Panc1 (cell line): ENCODE measurements at regions not wholly inside any gene's neighbourhood (a gene's known extent, or its start where the extent isn't known, plus 50 kb on each side); places are given as distances from the start of the nearest gene placed in this dataset.

Source experiments
- ATAC-seq: fragments of 200-7000 bp; cut with Tn5 transposase; 2 replicates; pipeline ENCODE4 v1.9.1; 2020; ENCODE audit warnings: mild to moderate bottlenecking, moderate library complexity
- BruUV-seq: library from RNA; stranded (reverse); fragments of 400-500 nt; replicated peaks from 2 replicates; lab custom pipeline; 2021; lab: Mats Ljungman, UMichigan
- CTCF ChIA-PET: fragments of 300-600 bp; sonication (Branson Sonifier 250); formaldehyde crosslinking; loops from one replicate; lab custom pipeline; 2022; ENCODE audit warnings: antibody characterized with exemption; lab: Charles Lee
- POLR2A ChIA-PET: fragments of 300-600 bp; sonication (Branson Sonifier 250); formaldehyde crosslinking; loops from one replicate; lab custom pipeline; 2022; ENCODE audit warnings: antibody characterized with exemption; lab: Charles Lee
- DNase-seq: peaks from one replicate; pipeline ENCODE4 v3.0.0-alpha.2; 2010; ENCODE audit warnings: low read depth, low spot score
- H3K27ac ChIP-seq: 2 replicates; pipeline ENCODE4 v1.5.1; 2011; ENCODE audit warnings: mild to moderate bottlenecking, low read length, inconsistent platforms
- H3K27me3 ChIP-seq: fragments of 200-500 bp; sonication (Bioruptor generic); 2 replicates; pipeline ENCODE4 v1.6.0; 2014; ENCODE audit warnings: low read length, inconsistent platforms; ENCODE audit not compliant: control insufficient read depth, insufficient read depth
- H3K36me3 ChIP-seq: fragments of 200-500 bp; sonication (Bioruptor generic); 2 replicates; pipeline ENCODE4 v1.5.1; 2014; ENCODE audit warnings: inconsistent platforms, mild to moderate bottlenecking, low read length, moderate library complexity; ENCODE audit not compliant: control insufficient read depth, insufficient read depth
- H3K4me1 ChIP-seq: 2 replicates; pipeline ENCODE4 v1.5.1; 2011; ENCODE audit warnings: inconsistent platforms, mild to moderate bottlenecking, low read length, moderate library complexity; ENCODE audit not compliant: control insufficient read depth, insufficient read depth
- H3K4me3 ChIP-seq, 2 experiments: 2 replicates each; pipeline ENCODE4 v1.5.1; 2011 to 2012; ENCODE audit warnings: low read depth in 2 of 2, low read length in 2 of 2, mild to moderate bottlenecking in 2 of 2, inconsistent platforms in 1 of 2, moderate library complexity in 1 of 2
- H3K9me3 ChIP-seq: fragments of 200-500 bp; sonication (Bioruptor generic); 2 replicates; pipeline ENCODE4 v1.5.1; 2014; ENCODE audit warnings: low read depth, mild to moderate bottlenecking, inconsistent platforms, low read length, moderate library complexity; ENCODE audit not compliant: control insufficient read depth, insufficient read depth
- POLR2AphosphoS5 ChIP-seq: IDR thresholded peaks from 2 replicates; pipeline ENCODE4 v1.6.1; 2012; ENCODE audit warnings: mild to moderate bottlenecking, low read depth, low read length, moderate library complexity
- SIN3A ChIP-seq: IDR thresholded peaks from 2 replicates; pipeline ENCODE4 v1.6.1; 2012; ENCODE audit warnings: low read depth, mild to moderate bottlenecking, low read length, moderate library complexity, borderline replicate concordance; ENCODE audit not compliant: insufficient read depth
- TCF7L2 ChIP-seq: IDR thresholded peaks from 2 replicates; pipeline ENCODE4 v1.6.1; 2011; ENCODE audit warnings: mild to moderate bottlenecking, low read depth, low read length, inconsistent platforms
- in situ Hi-C: cut with HindIII; loops from 2 replicates; pipeline ENCODE4 v1.10.0; 2016; ENCODE audit warnings: low sequenced_read_pairs, low pct_unique_long_range_greater_than_20kb
- intact Hi-C: fragments of 100-400 bp; cut with micrococcal nuclease; formaldehyde crosslinking; loops from one replicate; pipeline ENCODE4 v1.10.0; 2022; ENCODE audit not compliant: unreplicated experiment
- TF ChIP-seq, protein P1 (sequence below): fragments of 450-650 bp; IDR thresholded peaks from 2 replicates; pipeline ENCODE4 v1.5.1; 2017; ENCODE audit warnings: mild to moderate bottlenecking
- TF ChIP-seq, protein P2 (sequence below), 2 experiments: IDR thresholded peaks; 2 replicates each; pipeline ENCODE4 v1.6.1; 2011 to 2012; ENCODE audit warnings: low read depth in 2 of 2, control low read depth in 1 of 2, low read length in 1 of 2, mild to moderate bottlenecking in 1 of 2, moderate library complexity in 1 of 2; ENCODE audit not compliant: insufficient read depth in 1 of 2

DNA sequence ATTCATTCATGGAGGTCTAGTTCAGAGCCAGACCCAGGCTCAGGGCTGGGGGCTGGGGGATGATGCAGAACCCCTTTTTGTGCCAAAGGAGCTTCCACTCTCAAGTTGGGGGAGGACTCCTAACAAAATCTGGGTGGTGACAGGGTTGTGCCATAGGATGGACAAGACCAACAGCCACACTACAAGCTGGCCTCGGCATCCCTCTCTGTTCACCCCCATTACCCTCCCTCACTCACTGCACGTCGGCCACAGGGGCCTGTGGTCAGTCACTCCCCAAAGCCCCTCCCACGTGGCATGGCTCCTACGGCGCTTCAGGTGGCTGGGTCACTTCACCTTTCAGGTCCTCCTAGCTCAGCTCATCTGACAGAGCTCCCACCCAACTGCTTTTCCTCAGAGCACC is 348.7 kb upstream of the ZMIZ1 start:
- H3K4me1 ChIP-seq: no peaks in the 10 kb centered on the region
- H3K36me3 ChIP-seq: no peaks in the 10 kb centered on the region
- peaks cover 23% of the 10 kb centered on the region for H3K27me3 ChIP-seq
- TF ChIP-seq SIN3A (no peak), TCF7L2 (no peak), POLR2AphosphoS5 (no peak)
- TF ChIP-seq, protein P1, sequence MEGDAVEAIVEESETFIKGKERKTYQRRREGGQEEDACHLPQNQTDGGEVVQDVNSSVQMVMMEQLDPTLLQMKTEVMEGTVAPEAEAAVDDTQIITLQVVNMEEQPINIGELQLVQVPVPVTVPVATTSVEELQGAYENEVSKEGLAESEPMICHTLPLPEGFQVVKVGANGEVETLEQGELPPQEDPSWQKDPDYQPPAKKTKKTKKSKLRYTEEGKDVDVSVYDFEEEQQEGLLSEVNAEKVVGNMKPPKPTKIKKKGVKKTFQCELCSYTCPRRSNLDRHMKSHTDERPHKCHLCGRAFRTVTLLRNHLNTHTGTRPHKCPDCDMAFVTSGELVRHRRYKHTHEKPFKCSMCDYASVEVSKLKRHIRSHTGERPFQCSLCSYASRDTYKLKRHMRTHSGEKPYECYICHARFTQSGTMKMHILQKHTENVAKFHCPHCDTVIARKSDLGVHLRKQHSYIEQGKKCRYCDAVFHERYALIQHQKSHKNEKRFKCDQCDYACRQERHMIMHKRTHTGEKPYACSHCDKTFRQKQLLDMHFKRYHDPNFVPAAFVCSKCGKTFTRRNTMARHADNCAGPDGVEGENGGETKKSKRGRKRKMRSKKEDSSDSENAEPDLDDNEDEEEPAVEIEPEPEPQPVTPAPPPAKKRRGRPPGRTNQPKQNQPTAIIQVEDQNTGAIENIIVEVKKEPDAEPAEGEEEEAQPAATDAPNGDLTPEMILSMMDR: no peak
- TF ChIP-seq, protein P2, sequence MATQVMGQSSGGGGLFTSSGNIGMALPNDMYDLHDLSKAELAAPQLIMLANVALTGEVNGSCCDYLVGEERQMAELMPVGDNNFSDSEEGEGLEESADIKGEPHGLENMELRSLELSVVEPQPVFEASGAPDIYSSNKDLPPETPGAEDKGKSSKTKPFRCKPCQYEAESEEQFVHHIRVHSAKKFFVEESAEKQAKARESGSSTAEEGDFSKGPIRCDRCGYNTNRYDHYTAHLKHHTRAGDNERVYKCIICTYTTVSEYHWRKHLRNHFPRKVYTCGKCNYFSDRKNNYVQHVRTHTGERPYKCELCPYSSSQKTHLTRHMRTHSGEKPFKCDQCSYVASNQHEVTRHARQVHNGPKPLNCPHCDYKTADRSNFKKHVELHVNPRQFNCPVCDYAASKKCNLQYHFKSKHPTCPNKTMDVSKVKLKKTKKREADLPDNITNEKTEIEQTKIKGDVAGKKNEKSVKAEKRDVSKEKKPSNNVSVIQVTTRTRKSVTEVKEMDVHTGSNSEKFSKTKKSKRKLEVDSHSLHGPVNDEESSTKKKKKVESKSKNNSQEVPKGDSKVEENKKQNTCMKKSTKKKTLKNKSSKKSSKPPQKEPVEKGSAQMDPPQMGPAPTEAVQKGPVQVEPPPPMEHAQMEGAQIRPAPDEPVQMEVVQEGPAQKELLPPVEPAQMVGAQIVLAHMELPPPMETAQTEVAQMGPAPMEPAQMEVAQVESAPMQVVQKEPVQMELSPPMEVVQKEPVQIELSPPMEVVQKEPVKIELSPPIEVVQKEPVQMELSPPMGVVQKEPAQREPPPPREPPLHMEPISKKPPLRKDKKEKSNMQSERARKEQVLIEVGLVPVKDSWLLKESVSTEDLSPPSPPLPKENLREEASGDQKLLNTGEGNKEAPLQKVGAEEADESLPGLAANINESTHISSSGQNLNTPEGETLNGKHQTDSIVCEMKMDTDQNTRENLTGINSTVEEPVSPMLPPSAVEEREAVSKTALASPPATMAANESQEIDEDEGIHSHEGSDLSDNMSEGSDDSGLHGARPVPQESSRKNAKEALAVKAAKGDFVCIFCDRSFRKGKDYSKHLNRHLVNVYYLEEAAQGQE (IDR thresholded peaks at IDR 0.05; ENCODE audit: insufficient read depth in 1 of 2, low read depth in 2 of 2, low read length in 1 of 2): no peak
- ChIA-PET CTCF (no interaction called here), POLR2A (no interaction called here)
- no peaks in the 10 kb centered on the region for H3K9me3 ChIP-seq
- DNase-seq (no peak), ATAC-seq (no peak)
- intact Hi-C loops: no loop called here
- in situ Hi-C loops: no loop called here
- H3K4me3 ChIP-seq: no peak overlapping the region
- BruUV-seq: no TSS peak
- H3K27ac ChIP-seq: no peak overlapping the region

DNA sequence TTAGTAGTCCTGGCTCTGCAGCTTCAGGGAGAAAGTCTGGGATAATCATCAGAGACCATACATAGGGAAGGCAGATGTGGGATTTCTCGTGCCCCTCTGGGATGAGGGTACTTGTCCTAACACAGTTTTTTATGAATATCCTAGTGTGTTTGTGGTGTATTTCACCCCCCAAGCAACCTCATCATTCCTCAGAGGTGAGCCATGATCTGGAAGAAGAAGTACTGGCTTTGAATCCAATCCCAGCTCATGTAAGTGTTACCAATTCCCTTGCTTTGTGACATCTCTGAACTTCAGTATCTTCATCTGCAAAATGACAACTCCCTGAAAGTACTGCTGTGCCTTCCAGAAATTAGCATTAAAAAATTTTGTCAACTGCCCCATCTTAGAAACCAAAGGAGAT is 347.5 kb upstream of the ZMIZ1 start:
- no peak for ATAC-seq
- intact Hi-C loops: no loop called here
- CTCF ChIA-PET: no interaction called here
- H3K36me3 ChIP-seq: no peaks in the 10 kb centered on the region
- POLR2A ChIA-PET: no interaction called here
- no peaks in the 10 kb centered on the region for H3K4me1 ChIP-seq
- DNase-seq: no peak
- BruUV-seq: no TSS peak
- no peaks in the 10 kb centered on the region for H3K9me3 ChIP-seq
- in situ Hi-C loops: no loop called here
- no peak overlapping the region for H3K4me3 ChIP-seq
- H3K27me3 ChIP-seq: peaks cover 23% of the 10 kb centered on the region
- TF ChIP-seq, protein P1: no peak
- TF ChIP-seq, protein P2 (IDR thresholded peaks at IDR 0.05; ENCODE audit: insufficient read depth in 1 of 2, low read depth in 2 of 2, low read length in 1 of 2): no peak
- TF ChIP-seq SIN3A (no peak), POLR2AphosphoS5 (no peak), TCF7L2 (no peak)
- H3K27ac ChIP-seq: no peak overlapping the region
